OCI-LY7 (cell line): ENCODE measurements at regions not wholly inside any gene's neighbourhood (a gene's known extent, or its start where the extent isn't known, plus 50 kb on each side); places are given as distances from the start of the nearest gene placed in this dataset.

Experiments used
- BruUV-seq: library from RNA; stranded (reverse); fragments of 400-500 nt; replicated peaks from 2 replicates; lab custom pipeline; 2021; lab: Mats Ljungman, UMichigan
- CTCF ChIA-PET: fragments of 300-600 bp; sonication (Branson Sonifier 250); formaldehyde crosslinking; loops from one replicate; lab custom pipeline; 2022; ENCODE audit warnings: antibody characterized with exemption; ENCODE audit not compliant: unreplicated experiment; lab: Charles Lee
- POLR2A ChIA-PET: fragments of 300-600 bp; sonication (Branson Sonifier 250); formaldehyde crosslinking; loops from one replicate; lab custom pipeline; 2022; ENCODE audit warnings: antibody characterized with exemption; lab: Charles Lee
- DNase-seq: peaks from one replicate; pipeline ENCODE4 v3.0.0-alpha.2; 2015; ENCODE audit warnings: low spot score
- H2AFZ ChIP-seq: fragments of 200-600 bp; sonication (generic), shearing (Covaris generic); 2 replicates; pipeline ENCODE4 v1.6.1; 2014; ENCODE audit warnings: mild to moderate bottlenecking, antibody characterized with exemption, low read length, moderate library complexity
- H3K27ac ChIP-seq: fragments of 200-600 bp; sonication (generic); 2 replicates; pipeline ENCODE4 v1.5.1; 2014; ENCODE audit warnings: mixed run types, low read depth, mild to moderate bottlenecking, moderate library complexity, low read length, inconsistent platforms; ENCODE audit not compliant: poor library complexity, severe bottlenecking
- H3K36me3 ChIP-seq: fragments of 200-600 bp; sonication (generic); 2 replicates; pipeline ENCODE4 v1.6.1; 2014; ENCODE audit warnings: mild to moderate bottlenecking, antibody characterized with exemption, low read length, moderate library complexity, mixed read lengths; ENCODE audit not compliant: insufficient read depth
- H3K4me1 ChIP-seq: fragments of 200-600 bp; sonication (generic); 2 replicates; pipeline ENCODE4 v1.5.1; 2014; ENCODE audit warnings: mild to moderate bottlenecking, low read length; ENCODE audit not compliant: insufficient read depth, poor library complexity, severe bottlenecking
- H3K4me2 ChIP-seq: fragments of 200-600 bp; sonication (generic); 2 replicates; pipeline ENCODE4 v1.6.1; 2014; ENCODE audit warnings: mild to moderate bottlenecking, low read length
- H3K4me3 ChIP-seq: fragments of 200-600 bp; sonication (generic); 2 replicates; pipeline ENCODE4 v1.5.1; 2014; ENCODE audit warnings: mild to moderate bottlenecking, low read depth, low read length; ENCODE audit not compliant: poor library complexity, severe bottlenecking
- H3K79me2 ChIP-seq: fragments of 200-600 bp; sonication (generic); 2 replicates; pipeline ENCODE4 v1.6.1; 2016; ENCODE audit warnings: low read depth, mild to moderate bottlenecking, low read length, moderate library complexity, mixed read lengths; ENCODE audit not compliant: insufficient read depth
- H3K9me2 ChIP-seq: fragments of 200-600 bp; sonication (generic); 2 replicates; pipeline ENCODE4 v1.6.1; 2016; ENCODE audit warnings: mild to moderate bottlenecking, low read length, mixed read lengths; ENCODE audit not compliant: insufficient read depth
- H3K9me3 ChIP-seq: fragments of 200-600 bp; sonication (generic); 2 replicates; pipeline ENCODE4 v1.6.1; 2014; ENCODE audit warnings: mild to moderate bottlenecking, mixed run types, low read length, mixed read lengths
- H4K20me1 ChIP-seq: fragments of 200-600 bp; sonication (generic); 2 replicates; pipeline ENCODE4 v1.6.1; 2014; ENCODE audit warnings: mild to moderate bottlenecking, antibody characterized with exemption, low read length, moderate library complexity, mixed read lengths; ENCODE audit not compliant: insufficient read depth
- EZH2phosphoT487 ChIP-seq: fragments of 200-600 bp; sonication (generic); IDR thresholded peaks from 2 replicates; pipeline ENCODE4 v1.6.1; 2018; ENCODE audit warnings: low read depth, borderline replicate concordance, mild to moderate bottlenecking, mixed run types, antibody characterized with exemption, low read length, moderate library complexity, mixed read lengths
- intact Hi-C: fragments of 100-400 bp; cut with micrococcal nuclease; formaldehyde crosslinking; loops from one replicate; pipeline ENCODE4 v1.10.0; 2022; ENCODE audit not compliant: unreplicated experiment
- TF ChIP-seq, protein P1 (sequence below): fragments of 200-600 bp; sonication (generic); conservative IDR thresholded peaks from 2 replicates; pipeline ENCODE4 v1.5.1; 2014; ENCODE audit warnings: mild to moderate bottlenecking, antibody characterized with exemption, low read length, moderate library complexity, mixed read lengths

DNA sequence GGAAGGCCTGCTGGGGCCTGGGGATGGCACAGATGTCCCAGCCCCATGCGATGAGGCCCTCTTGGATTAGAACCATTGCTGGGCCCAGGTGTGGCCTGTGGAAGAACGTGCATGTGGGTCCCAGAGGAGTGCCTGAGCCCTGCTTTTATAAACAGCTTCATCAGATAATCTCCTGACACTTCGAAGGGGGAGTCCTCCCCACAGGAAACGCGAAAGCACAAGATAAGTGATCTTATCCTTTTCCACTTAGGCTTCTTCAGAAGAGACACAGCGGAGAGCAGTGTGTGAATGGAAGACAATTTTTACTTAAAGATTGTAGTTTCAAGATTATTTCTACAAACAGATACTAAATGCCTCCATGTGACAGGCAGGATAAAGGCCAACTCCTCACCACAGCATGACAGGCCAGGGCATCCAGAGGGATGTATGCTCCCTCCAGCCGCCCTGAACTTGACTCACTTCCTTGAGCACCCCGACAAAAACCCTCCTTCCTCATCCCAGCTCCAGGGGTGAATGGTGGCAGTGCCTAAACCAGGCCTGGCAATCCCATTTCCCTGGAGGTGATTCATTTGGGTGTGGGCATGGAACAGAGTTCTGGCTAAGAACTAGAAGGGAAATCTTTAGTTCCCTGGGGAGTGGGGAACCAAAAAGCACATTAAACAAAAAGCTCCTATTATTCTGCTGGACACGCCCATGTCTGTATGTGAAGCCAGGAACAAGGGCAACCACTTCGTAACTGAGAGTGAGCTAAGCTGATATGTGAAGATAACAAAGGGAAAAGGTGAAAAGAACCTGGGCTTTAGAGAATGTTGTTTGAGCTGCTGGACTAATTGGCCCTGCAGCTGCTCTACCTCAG is 56.2 kb upstream of the TMEM163 start:
- Histone ChIP-seq H3K9me3 (no peaks in the 10 kb centered on the region), H3K9me2 (no peaks in the 10 kb centered on the region), H3K36me3 (no peaks in the 10 kb centered on the region), H4K20me1 (no peaks in the 10 kb centered on the region), H3K27ac (no peak overlapping the region), H3K79me2 (no peaks in the 10 kb centered on the region), H3K4me3 (no peak overlapping the region), H3K4me1 (no peaks in the 10 kb centered on the region), H3K4me2 (no peak overlapping the region), H2AFZ (no peak overlapping the region)
- POLR2A ChIA-PET, result interaction anchor here (0.6 to 1.1 kb wide), 2 partner anchors 35 to 116 kb away, joined by 4 to 5 read pairs; no protein-coding TSS in a partner anchor
- no peak for TF ChIP-seq EZH2phosphoT487
- TF ChIP-seq, protein P1, sequence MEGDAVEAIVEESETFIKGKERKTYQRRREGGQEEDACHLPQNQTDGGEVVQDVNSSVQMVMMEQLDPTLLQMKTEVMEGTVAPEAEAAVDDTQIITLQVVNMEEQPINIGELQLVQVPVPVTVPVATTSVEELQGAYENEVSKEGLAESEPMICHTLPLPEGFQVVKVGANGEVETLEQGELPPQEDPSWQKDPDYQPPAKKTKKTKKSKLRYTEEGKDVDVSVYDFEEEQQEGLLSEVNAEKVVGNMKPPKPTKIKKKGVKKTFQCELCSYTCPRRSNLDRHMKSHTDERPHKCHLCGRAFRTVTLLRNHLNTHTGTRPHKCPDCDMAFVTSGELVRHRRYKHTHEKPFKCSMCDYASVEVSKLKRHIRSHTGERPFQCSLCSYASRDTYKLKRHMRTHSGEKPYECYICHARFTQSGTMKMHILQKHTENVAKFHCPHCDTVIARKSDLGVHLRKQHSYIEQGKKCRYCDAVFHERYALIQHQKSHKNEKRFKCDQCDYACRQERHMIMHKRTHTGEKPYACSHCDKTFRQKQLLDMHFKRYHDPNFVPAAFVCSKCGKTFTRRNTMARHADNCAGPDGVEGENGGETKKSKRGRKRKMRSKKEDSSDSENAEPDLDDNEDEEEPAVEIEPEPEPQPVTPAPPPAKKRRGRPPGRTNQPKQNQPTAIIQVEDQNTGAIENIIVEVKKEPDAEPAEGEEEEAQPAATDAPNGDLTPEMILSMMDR, result no peak
- no peak for DNase-seq
- CTCF ChIA-PET, result no interaction called here
- no TSS peak for BruUV-seq
- intact Hi-C loops, result loop anchor here (10.0 kb wide), 1 partner anchor 310 kb away; no protein-coding TSS in a partner anchor

DNA sequence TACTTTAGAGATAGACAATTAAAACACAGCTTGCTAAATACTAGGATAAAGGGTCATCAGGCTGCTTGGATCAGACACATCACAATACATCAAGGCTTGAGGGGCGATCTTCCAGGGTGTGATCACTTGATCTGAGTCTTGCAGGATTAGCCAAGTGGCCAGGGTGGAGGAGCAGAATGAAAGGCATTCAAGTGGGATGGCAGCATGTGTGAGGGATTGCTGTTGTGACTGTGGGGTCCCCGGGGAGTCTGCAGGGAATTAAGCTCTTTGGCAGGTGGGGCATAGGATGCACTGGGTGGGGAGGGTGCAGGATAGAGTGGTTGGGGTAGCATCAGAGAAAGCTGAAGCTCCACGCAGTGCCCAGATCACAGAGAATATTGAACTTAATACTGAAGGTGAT is 58.0 kb upstream of the TMEM163 start:
- no TSS peak for BruUV-seq
- no peak overlapping the region for H3K4me3 ChIP-seq
- TF ChIP-seq, protein P1, result no peak
- TF ChIP-seq EZH2phosphoT487, result no peak

DNA sequence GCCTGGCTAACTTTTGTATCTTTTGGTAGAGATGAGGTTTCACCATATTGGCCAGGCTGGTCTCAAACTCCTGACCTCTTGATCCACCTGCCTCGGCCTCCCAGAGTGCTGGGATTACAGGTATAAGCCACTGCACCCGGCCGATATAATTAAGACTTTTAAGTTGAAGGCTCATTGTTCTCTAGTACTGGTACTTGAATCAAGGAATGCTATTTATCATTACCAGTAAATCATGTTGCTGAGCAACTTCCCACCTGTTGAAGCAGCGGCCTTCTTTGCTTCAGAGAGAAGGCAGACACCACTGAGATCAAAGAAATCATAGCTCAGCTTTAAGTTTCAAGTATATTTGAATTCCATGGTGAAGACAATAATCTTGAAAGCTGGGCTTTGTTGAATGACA is 58.8 kb upstream of the TMEM163 start:
- no peak for DNase-seq
- no peak overlapping the region for H3K4me2 ChIP-seq
- no peaks in the 10 kb centered on the region for H4K20me1 ChIP-seq
- POLR2A ChIA-PET, result interaction anchor here (0.5 kb wide), 1 partner anchor 25 kb away, joined by 3 read pairs; no protein-coding TSS in a partner anchor
- no peaks in the 10 kb centered on the region for H3K9me3 ChIP-seq
- no peak overlapping the region for H3K4me3 ChIP-seq
- no peaks in the 10 kb centered on the region for H3K36me3 ChIP-seq
- CTCF ChIA-PET, result no interaction called here
- intact Hi-C loops, result loop anchor here (10.0 kb wide), 1 partner anchor 313 kb away; no protein-coding TSS in a partner anchor
- BruUV-seq, result no TSS peak
- H2AFZ ChIP-seq, result no peak overlapping the region
- H3K79me2 ChIP-seq, result no peaks in the 10 kb centered on the region
- no peaks in the 10 kb centered on the region for H3K4me1 ChIP-seq
- TF ChIP-seq, protein P1, result no peak
- TF ChIP-seq EZH2phosphoT487, result no peak
- no peaks in the 10 kb centered on the region for H3K9me2 ChIP-seq
- H3K27ac ChIP-seq, result no peak overlapping the region

More for the DNA sequence above, 58.0 kb upstream of the TMEM163 start:
- ChIA-PET POLR2A (interaction anchor here (1.1 kb wide), 1 partner anchor 13 kb away, joined by 3 read pairs; no protein-coding TSS in a partner anchor), CTCF (no interaction called here)
- H3K36me3 ChIP-seq, result no peaks in the 10 kb centered on the region
- H3K4me2 ChIP-seq, result no peak overlapping the region
- H3K79me2 ChIP-seq, result no peaks in the 10 kb centered on the region
- H4K20me1 ChIP-seq, result no peaks in the 10 kb centered on the region
- no peak overlapping the region for H2AFZ ChIP-seq
- no peaks in the 10 kb centered on the region for H3K9me3 ChIP-seq
- H3K9me2 ChIP-seq, result no peaks in the 10 kb centered on the region
- H3K27ac ChIP-seq, result no peak overlapping the region
- H3K4me1 ChIP-seq, result no peaks in the 10 kb centered on the region
- intact Hi-C loops, result loop anchor here (10.0 kb wide), 1 partner anchor 312 kb away; no protein-coding TSS in a partner anchor
- DNase-seq, result no peak
